ENCODE measurements at regions not wholly inside any gene's neighbourhood (a gene's known extent, or its start where the extent isn't known, plus 50 kb on each side); places are given as distances from the start of the nearest gene placed in this dataset.

DNA sequence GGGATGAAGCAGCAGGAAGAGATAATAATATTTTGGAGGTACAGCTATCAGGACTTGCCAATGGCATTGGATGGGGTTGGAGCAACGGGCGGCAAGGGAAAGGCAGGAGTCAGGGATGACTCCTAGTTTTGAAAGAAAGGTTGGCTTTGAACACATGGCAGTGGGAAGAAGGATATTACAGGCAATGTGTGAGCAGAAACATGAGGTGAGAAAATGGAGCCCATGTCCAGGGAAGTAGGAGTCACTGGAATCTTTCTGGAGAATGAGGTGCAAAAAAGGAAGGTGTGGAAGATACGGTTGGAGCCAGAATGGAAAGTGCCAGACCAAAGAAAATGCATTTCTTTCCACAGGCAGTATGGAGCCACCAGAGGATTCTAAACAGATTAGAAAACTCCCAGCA is 288.5 kb upstream of the KAZN start:
- Mint-ChIP-seq H3K9me3 (ENCODE audit: low read depth) (no peaks in the 10 kb centered on the region), H3K27ac (no peak overlapping the region), H3K4me1 (ENCODE audit: low read depth) (no peaks in the 10 kb centered on the region), H3K36me3 (no peaks in the 10 kb centered on the region), H3K4me3 (no peak overlapping the region), H3K27me3 (no peaks in the 10 kb centered on the region)

DNA sequence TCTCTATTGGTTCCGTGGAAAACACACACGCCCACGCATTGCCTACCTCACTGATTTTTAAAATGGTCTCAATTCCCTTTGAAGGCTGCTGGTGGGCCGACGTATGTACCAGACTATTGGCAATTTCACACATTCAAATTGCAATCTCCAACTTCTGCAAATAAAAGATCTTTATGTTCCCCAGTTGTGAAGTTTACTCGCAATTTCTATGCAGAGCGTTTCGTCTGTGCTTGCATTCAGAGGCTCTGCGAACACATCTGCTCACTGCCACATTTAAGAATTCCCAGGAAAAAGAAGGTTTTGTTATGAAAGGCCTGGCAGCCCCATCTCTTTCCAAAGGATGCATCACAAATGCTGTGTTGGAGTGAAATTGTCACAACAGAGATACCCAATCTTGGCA is 288.0 kb upstream of the KAZN start:
- Mint-ChIP-seq H3K36me3 (no peaks in the 10 kb centered on the region), H3K27ac (no peak overlapping the region), H3K4me1 (ENCODE audit: low read depth) (no peaks in the 10 kb centered on the region), H3K9me3 (ENCODE audit: low read depth) (no peaks in the 10 kb centered on the region), H3K27me3 (no peaks in the 10 kb centered on the region), H3K4me3 (no peak overlapping the region)

DNA sequence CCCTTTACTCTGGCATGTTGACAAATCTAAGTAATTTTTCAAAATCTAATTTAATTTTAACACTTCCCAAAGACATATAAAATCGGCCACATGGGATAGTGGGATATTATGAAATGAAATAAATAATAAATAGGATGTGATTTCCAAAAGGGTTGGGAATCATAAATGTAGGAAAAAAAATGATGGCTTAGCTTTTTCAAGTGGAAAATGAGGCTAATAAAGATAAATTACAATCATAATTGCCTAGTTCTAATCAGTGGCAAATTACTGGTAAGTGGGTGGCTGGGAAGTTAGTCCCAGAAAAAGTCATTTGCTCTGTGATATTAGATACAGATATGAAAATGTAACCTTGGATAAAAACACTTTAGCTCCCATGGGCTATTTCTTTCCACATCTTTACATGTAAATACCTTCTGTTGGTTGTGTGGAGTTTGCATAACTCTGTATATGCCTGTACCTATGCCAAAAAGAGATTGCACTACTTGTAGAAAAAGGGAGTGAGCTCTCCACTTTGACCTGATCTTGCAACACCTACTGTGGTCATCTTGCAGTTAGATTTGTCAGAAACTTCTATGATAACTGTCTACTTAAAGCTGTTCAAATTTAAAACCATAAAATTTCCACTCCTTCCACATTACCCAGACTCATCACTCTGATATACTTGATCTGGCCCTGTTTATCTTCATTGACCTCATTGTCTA is 284.6 kb upstream of the KAZN start:
- no peaks in the 10 kb centered on the region for H3K36me3 Mint-ChIP-seq
- H3K4me3 Mint-ChIP-seq, result no peak overlapping the region
- H3K27ac Mint-ChIP-seq, result no peak overlapping the region
- H3K27me3 Mint-ChIP-seq, result no peaks in the 10 kb centered on the region
- H3K4me1 Mint-ChIP-seq (ENCODE audit: low read depth), result no peaks in the 10 kb centered on the region
- no peaks in the 10 kb centered on the region for H3K9me3 Mint-ChIP-seq (ENCODE audit: low read depth)

DNA sequence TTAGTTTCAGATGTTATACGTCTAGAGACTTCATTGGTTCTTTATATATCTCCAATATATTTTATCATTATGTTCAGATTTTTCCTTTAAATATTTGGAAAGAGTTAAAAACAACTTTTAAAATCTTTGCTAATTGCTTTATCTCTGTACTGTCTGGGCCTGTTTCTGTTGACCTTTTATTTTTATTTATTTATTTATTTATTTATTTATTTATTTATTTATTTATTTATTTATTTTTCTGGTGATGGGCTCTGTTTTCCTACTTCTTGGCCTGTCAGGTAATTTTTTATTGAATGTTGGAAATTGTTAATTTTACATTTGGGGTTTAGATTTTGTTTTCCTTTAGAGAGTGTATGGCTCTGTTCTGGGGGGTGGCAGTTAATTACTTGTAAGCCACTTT is 279.7 kb upstream of the KAZN start:
- Mint-ChIP-seq H3K9me3 (ENCODE audit: low read depth) (peaks cover 9% of the 10 kb centered on the region), H3K4me3 (no peak overlapping the region), H3K36me3 (peaks cover 3% of the 10 kb centered on the region), H3K4me1 (ENCODE audit: low read depth) (peaks cover 9% of the 10 kb centered on the region), H3K27me3 (peaks cover 5% of the 10 kb centered on the region), H3K27ac (no peak overlapping the region)

DNA sequence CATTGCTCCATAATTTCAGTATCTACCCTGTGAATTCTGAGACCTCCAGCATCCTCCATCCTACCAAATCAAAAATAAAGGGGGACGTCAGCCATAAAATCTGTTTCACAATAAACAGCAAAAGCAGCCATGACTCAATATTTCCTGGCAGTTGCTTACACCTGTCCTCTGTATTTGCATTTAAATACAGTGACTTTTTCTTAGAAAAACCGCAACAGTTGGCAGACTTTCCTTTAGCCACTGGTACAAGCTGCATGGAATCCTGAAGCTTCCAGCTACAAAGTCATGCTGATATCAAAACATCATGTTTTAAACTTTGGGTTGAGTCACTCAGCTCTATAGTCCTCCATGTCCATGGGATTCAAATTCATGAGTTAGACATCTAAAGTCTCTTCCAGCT is 278.0 kb upstream of the KAZN start:
- Mint-ChIP-seq H3K27ac (peak overlapping the region; percentile 68), H3K36me3 (peaks cover 3% of the 10 kb centered on the region), H3K4me3 (peak overlapping the region; percentile 42), H3K27me3 (peaks cover 5% of the 10 kb centered on the region), H3K4me1 (ENCODE audit: low read depth) (peaks cover 9% of the 10 kb centered on the region), H3K9me3 (ENCODE audit: low read depth) (peaks cover 9% of the 10 kb centered on the region)

DNA sequence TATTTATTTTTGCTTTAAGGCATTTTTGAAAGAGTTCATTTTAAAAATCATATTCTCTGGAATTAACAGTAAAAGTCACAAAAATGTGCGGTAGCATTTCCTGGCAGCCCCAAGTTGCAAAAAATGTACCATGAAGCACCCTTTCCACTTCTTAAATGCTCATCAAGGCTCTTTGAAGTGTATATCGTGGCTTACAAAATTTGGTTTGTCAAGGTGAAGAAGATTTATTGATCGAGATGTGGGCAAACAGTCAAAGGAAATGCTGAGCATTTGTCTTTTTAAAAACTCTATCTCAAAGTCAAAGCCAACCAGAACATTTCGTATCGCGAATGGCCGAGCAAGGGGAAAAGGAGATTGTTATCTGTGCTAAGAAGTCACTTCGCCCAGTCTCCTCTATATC is 277.5 kb upstream of the KAZN start:
- Mint-ChIP-seq H3K9me3 (ENCODE audit: low read depth) (peaks cover 9% of the 10 kb centered on the region), H3K36me3 (peaks cover 3% of the 10 kb centered on the region)

DNA sequence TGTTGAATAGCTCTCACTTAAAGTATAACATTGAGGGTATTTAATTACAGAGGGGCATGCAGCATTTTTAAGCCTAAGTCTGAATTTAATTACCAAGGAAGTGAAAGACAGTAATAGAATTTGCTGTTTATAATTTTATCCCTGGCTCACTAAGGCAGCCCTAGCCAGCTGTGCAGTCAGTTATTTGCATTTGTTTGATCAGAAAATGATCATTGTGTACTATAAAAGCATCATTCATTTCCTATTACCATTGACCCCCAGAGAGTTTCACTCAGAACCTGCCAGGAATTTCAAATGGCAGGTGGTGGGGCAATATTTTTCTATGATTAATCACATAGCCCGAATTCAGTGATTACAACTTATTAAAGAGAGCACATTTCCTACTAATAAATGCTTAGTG is 277.1 kb upstream of the KAZN start:
- Mint-ChIP-seq H3K4me1 (ENCODE audit: low read depth) (peaks cover 9% of the 10 kb centered on the region), H3K4me3 (peak overlapping the region; percentile 42), H3K27ac (peak overlapping the region; percentile 68), H3K36me3 (peaks cover 3% of the 10 kb centered on the region), H3K27me3 (peaks cover 5% of the 10 kb centered on the region), H3K9me3 (ENCODE audit: low read depth) (peaks cover 9% of the 10 kb centered on the region)

More for the DNA sequence above, 277.5 kb upstream of the KAZN start:
- peaks cover 5% of the 10 kb centered on the region for H3K27me3 Mint-ChIP-seq
- H3K4me3 Mint-ChIP-seq, result peak overlapping the region; percentile 42
- peaks cover 9% of the 10 kb centered on the region for H3K4me1 Mint-ChIP-seq (ENCODE audit: low read depth)
- H3K27ac Mint-ChIP-seq, result peak overlapping the region; percentile 68

DNA sequence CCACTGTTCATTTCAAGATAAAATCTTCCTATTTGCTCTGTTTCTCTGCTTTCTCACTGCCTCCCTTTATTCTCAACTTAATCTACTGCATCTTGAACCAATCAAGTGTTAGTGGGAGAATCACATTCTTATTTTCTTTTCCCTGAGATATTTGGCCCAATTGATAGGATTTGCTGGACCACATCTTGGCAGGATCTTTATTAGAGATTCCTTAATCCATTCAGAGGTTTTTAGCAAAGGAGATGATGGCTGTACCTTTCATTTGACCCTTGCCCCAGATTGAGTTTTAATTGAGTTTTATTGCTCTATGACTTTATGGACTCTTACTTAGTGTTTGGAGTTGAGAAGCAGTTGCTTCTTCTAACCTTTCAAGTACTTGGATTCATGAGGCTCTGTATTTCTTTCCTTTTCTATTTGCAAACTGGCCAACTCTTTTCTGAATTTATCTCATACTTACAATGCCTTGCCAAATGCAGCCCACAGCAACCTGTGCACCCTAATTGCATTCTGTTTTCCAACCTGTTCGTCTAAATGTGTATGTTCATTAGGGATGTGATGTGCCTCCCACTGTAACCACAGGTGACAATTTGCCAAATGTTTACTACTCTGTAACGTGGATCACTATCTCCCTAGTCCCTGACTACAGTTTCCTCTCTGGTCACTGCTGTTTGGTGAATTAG is 274.8 kb upstream of the KAZN start:
- Mint-ChIP-seq H3K4me1 (ENCODE audit: low read depth) (peaks cover 9% of the 10 kb centered on the region), H3K27me3 (peaks cover 6% of the 10 kb centered on the region), H3K4me3 (no peak overlapping the region), H3K36me3 (peaks cover 3% of the 10 kb centered on the region), H3K27ac (no peak overlapping the region), H3K9me3 (ENCODE audit: low read depth) (peaks cover 9% of the 10 kb centered on the region)

DNA sequence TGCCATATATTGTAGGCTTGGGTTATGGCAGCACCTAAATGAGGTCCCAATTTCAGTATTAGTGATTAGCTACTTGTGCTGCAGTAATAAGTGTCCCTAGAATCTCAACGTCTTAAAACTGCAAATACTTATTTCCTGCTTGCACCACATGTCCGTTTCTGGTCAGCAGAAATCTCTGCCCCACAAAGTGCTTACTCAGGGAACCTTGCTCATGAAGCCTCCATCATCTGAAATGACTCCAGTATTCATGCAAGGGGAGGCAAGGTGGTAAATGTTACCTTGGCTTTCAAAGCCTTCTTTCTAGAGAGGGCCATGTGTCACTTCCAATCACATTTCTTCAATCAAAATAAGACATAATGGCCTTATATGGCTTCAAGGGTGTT is 274.2 kb upstream of the KAZN start:
- Mint-ChIP-seq H3K36me3 (peaks cover 3% of the 10 kb centered on the region), H3K27ac (no peak overlapping the region), H3K27me3 (peaks cover 6% of the 10 kb centered on the region), H3K4me1 (ENCODE audit: low read depth) (peaks cover 9% of the 10 kb centered on the region), H3K4me3 (no peak overlapping the region), H3K9me3 (ENCODE audit: low read depth) (peaks cover 9% of the 10 kb centered on the region)

DNA sequence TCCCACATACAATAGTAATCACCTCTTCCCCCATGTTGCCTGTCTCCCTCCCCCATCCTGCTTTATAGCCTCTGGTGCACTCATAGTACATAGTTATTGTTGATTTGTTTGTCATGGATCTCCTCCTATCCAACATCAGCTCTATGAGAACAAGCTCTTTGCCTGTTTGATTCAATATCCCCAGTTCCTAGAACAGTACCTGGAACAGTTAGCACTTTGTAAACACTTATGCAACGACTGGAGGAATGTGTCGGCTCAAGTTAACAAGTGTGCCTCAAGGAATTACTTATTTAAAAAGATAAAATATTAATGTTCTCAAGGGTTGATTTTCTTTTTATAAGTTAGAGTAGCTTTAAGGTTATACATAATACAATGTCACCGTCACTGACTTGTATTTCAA is 271.6 kb upstream of the KAZN start:
- Mint-ChIP-seq H3K36me3 (peaks cover 3% of the 10 kb centered on the region), H3K4me1 (ENCODE audit: low read depth) (no peaks in the 10 kb centered on the region), H3K27ac (no peak overlapping the region), H3K4me3 (no peak overlapping the region), H3K27me3 (peaks cover 6% of the 10 kb centered on the region), H3K9me3 (ENCODE audit: low read depth) (peaks cover 9% of the 10 kb centered on the region)

DNA sequence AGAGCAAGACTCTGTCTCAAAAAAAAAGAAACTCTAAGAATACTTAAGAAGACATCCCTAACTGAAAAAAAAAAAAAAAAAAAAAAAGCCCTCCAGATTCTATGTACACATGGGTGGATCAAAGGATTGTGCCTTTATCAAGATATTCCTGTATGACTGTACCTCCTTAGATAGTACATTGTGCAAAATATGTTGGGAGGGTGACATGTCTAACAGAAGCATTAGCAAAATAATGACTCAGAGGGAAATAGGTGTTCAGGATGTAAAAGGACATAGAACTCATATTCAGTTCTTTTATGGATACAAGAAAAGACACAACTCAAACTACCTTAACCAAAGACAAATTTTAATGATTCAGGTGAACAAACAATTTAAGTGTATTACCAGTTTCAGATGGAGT is 269.8 kb upstream of the KAZN start:
- Mint-ChIP-seq H3K27me3 (peaks cover 1% of the 10 kb centered on the region), H3K27ac (no peak overlapping the region), H3K4me3 (no peak overlapping the region), H3K9me3 (ENCODE audit: low read depth) (no peaks in the 10 kb centered on the region), H3K4me1 (ENCODE audit: low read depth) (peaks cover 16% of the 10 kb centered on the region), H3K36me3 (no peaks in the 10 kb centered on the region)

DNA sequence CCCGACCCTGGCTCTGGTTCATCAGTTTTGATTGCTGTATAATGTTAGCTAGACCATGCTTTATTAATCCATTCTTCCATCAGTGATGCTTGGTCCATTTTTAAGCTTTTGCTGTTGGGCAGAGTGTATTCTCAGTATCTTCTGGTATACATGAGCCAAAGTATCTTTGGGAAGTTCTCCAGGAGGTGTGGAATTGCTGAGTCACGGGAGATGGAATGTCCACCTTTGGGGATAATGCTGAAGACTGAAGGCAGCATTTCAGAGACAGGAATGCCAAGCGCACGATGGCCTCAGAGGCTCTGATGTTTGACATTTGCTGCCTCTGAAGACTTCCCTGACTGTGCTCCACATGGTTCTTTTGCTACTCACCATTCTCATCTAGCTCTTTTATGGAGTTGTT is 266.3 kb upstream of the KAZN start:
- H3K4me3 Mint-ChIP-seq, result no peak overlapping the region

DNA sequence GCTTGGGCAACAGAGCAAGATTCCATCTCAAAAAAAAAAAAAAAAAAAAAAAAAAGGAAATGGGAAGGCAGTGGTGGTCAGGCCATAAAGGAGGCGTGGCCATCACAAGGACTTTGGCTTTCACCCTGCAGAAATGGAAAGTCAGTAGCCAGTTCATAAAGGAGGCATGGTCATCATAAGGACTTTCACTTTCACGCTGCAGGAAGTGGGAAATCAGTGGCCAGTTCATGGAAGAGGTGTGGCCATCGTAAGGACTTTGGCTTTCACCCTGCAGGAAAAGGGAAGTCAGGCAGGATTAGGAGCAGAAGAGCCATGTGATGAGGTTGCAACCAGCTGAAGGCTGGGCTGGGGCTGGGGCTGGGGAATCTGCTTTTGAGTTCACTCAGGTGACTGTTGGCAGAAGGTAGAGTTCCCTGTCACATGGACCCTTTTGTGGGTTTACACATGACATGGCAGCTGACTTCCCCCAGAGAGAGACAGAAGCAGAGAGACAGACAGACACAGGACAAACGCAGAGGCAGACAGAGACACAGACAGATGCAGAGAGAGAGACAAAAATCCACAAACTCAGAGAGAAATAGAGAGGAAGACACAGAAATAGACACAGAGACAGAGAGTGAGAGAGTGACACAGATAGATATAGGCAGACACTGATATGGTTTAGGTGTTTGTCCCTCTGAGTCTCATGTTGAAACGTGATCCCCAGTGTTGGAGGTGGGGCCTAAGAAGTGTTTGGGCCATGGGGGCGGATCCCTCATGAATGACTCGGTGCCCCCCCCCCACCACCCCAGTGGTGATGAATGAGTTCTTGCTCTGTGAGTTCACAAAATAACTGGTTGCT is 263.9 kb upstream of the KAZN start:
- Mint-ChIP-seq H3K27ac (peak overlapping the region; percentile 64), H3K9me3 (ENCODE audit: low read depth) (no peaks in the 10 kb centered on the region), H3K4me3 (no peak overlapping the region), H3K4me1 (ENCODE audit: low read depth) (peaks cover 37% of the 10 kb centered on the region), H3K36me3 (no peaks in the 10 kb centered on the region), H3K27me3 (no peaks in the 10 kb centered on the region)

More for the DNA sequence above, 266.3 kb upstream of the KAZN start:
- Mint-ChIP-seq H3K27ac (peak overlapping the region; percentile 73), H3K4me1 (ENCODE audit: low read depth) (peaks cover 34% of the 10 kb centered on the region), H3K36me3 (no peaks in the 10 kb centered on the region), H3K9me3 (ENCODE audit: low read depth) (no peaks in the 10 kb centered on the region), H3K27me3 (peaks cover 1% of the 10 kb centered on the region)

DNA sequence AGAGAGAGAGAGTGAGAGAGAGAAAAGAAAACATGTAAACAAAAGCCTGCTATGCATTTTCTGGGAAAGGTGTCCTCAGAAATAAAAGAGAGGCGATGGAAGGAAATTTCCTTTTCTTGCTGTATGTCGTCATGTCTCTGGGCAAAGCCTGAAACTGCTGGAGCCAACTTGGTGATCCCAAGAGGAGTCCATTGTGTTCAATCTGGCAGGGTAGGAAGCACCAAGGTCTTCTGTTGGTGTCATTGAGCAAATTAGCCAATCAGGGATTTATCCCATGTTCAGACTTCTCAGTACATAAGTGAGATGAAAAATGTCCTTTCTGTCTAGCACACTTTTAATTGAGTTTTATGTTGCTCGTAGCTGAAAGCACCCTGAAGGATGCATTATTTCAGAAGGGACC is 260.0 kb upstream of the KAZN start:
- Mint-ChIP-seq H3K4me3 (no peak overlapping the region), H3K27ac (no peak overlapping the region), H3K27me3 (peaks cover 7% of the 10 kb centered on the region), H3K4me1 (ENCODE audit: low read depth) (peaks cover 22% of the 10 kb centered on the region), H3K9me3 (ENCODE audit: low read depth) (no peaks in the 10 kb centered on the region), H3K36me3 (no peaks in the 10 kb centered on the region)

DNA sequence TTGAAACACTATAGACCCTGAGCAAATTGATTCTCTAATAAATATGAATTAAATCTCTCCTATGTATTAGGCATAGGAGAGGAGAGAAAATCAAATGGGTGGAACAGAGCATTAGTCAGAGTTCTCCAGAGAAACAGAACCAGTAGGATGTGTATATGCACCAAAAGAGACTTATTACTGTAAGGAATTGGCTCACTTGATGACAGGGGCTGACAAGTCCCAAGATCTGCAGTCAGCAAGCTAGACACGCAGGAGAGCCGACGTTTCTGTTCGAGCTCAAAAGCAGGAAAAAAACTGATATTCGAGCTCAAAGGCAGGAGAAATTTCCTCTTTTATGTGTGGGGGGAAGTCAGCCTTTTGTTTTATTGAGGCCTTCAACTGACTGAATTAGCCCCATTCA is 259.2 kb upstream of the KAZN start:
- H3K27ac Mint-ChIP-seq, result no peak overlapping the region
- no peaks in the 10 kb centered on the region for H3K36me3 Mint-ChIP-seq
- no peak overlapping the region for H3K4me3 Mint-ChIP-seq
- H3K27me3 Mint-ChIP-seq, result peaks cover 8% of the 10 kb centered on the region
- peaks cover 20% of the 10 kb centered on the region for H3K4me1 Mint-ChIP-seq (ENCODE audit: low read depth)
- H3K9me3 Mint-ChIP-seq (ENCODE audit: low read depth), result no peaks in the 10 kb centered on the region
